ENCODE measurements at regions not wholly inside any gene's neighbourhood (a gene's known extent, or its start where the extent isn't known, plus 50 kb on each side); places are given as distances from the start of the nearest gene placed in this dataset.

DNA sequence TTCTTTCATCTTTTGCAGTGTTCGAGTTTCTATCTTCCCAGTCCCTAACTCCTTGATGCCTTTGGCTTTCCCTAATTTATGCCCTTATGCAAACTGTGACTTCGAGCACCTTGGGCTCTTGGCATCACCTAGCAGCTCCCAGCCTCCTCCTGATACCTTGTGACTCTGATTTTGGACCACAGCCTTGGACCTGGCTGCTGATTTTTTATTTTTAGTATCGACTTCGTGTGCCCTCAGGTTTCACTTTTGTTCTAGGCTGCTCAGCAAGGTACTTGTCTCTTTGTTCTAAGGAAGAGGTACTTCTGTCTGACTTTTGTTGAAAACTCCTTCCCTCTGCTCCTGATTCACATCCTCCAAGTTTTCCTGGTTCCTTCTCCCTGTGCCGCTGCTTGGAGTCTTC is 69.6 kb upstream of the KCNK1 start:
- Histone ChIP-seq H3K4me1 (ENCODE audit: control insufficient read depth in 3 of 3, insufficient read depth in 2 of 3, low read depth in 1 of 3, low read length in 2 of 3) (no peaks in the 10 kb centered on the region), H3K27ac (ENCODE audit: low read depth in 1 of 3, low read length in 2 of 3) (no peak overlapping the region), H3K4me3 (ENCODE audit: low read depth in 1 of 3, low read length in 3 of 3) (no peak overlapping the region), H3K36me3 (ENCODE audit: control insufficient read depth in 3 of 3, insufficient read depth in 2 of 3, low read depth in 1 of 3, low read length in 3 of 3) (no peaks in the 10 kb centered on the region), H3K9me3 (ENCODE audit: control insufficient read depth in 2 of 2, insufficient read depth in 1 of 2, low read depth in 1 of 2, low read length in 1 of 2) (no peaks in the 10 kb centered on the region), H3K27me3 (ENCODE audit: control insufficient read depth in 3 of 3, insufficient read depth in 3 of 3, low read length in 3 of 3) (no peaks in the 10 kb centered on the region)
- DNase-seq (no peak), FAIRE-seq (no peak)
- 44 to 64% (median 47%) methylated on average over 5 of the region's 5 CpGs for WGBS, 3 donors

DNA sequence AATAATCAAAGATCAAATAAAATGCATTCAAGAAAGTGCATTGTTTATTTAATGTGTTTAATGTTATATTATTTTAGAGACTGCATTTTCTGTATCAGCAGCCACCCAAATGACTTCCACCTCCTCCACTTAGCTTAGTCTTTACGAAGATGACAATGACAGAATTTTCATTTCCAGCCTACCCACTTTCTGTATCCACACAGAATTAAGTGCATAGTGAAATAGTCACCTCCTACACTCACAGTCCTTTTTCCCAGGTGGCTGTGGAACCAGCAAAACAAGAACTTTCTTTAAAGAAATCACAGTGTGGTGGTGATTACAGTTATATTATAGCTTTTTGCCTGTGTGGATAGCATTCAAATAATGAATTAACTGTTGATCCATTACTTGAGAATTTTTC is 66.2 kb upstream of the KCNK1 start:
- 78 to 96% (median 89%) methylated on average over 1 of the region's 1 CpG for WGBS, 3 donors
- Histone ChIP-seq H3K4me1 (ENCODE audit: control insufficient read depth in 3 of 3, insufficient read depth in 2 of 3, low read depth in 1 of 3, low read length in 2 of 3) (no peaks in the 10 kb centered on the region), H3K27ac (ENCODE audit: low read depth in 1 of 3, low read length in 2 of 3) (no peak overlapping the region), H3K4me3 (ENCODE audit: low read depth in 1 of 3, low read length in 3 of 3) (no peak overlapping the region), H3K36me3 (ENCODE audit: control insufficient read depth in 3 of 3, insufficient read depth in 2 of 3, low read depth in 1 of 3, low read length in 3 of 3) (no peaks in the 10 kb centered on the region), H3K27me3 (ENCODE audit: control insufficient read depth in 3 of 3, insufficient read depth in 3 of 3, low read length in 3 of 3) (no peaks in the 10 kb centered on the region), H3K9me3 (ENCODE audit: control insufficient read depth in 2 of 2, insufficient read depth in 1 of 2, low read depth in 1 of 2, low read length in 1 of 2) (no peaks in the 10 kb centered on the region)
- no peak for FAIRE-seq
- no peak for DNase-seq

DNA sequence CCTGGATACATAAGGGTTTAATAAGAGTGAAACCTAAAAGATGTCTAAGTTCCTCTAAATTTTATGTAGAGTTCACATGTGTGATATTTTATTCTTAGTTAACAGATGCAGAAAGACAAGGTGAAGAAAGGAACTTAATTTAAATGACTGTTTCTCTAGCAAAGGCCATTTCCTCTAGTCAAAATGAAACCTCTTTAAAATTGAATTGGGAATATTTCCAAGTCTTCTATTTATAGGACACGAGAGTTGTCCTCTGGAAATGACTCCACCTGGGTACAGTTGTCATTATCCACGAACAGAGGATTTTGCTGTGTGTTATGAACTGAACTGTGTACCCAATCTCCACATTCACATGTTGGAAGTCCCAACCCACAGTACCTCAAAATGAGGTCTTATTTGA is 64.5 kb upstream of the KCNK1 start:
- no peak overlapping the region for H3K27ac ChIP-seq (ENCODE audit: low read depth in 1 of 3, low read length in 2 of 3)
- no peaks in the 10 kb centered on the region for H3K36me3 ChIP-seq (ENCODE audit: control insufficient read depth in 3 of 3, insufficient read depth in 2 of 3, low read depth in 1 of 3, low read length in 3 of 3)
- no peaks in the 10 kb centered on the region for H3K27me3 ChIP-seq (ENCODE audit: control insufficient read depth in 3 of 3, insufficient read depth in 3 of 3, low read length in 3 of 3)
- no peak overlapping the region for H3K4me3 ChIP-seq (ENCODE audit: low read depth in 1 of 3, low read length in 3 of 3)
- WGBS, 3 donors = 17 to 40% (median 26%) methylated on average over 2 of the region's 2 CpGs
- FAIRE-seq = no peak
- no peaks in the 10 kb centered on the region for H3K9me3 ChIP-seq (ENCODE audit: control insufficient read depth in 2 of 2, insufficient read depth in 1 of 2, low read depth in 1 of 2, low read length in 1 of 2)
- no peak for DNase-seq
- no peaks in the 10 kb centered on the region for H3K4me1 ChIP-seq (ENCODE audit: control insufficient read depth in 3 of 3, insufficient read depth in 2 of 3, low read depth in 1 of 3, low read length in 2 of 3)

GRCh38 chr1:233549917-233550316 is 64.0 kb upstream of the KCNK1 start:
- no peaks in the 10 kb centered on the region for H3K36me3 ChIP-seq (ENCODE audit: control insufficient read depth in 3 of 3, insufficient read depth in 2 of 3, low read depth in 1 of 3, low read length in 3 of 3)
- H3K4me3 ChIP-seq (ENCODE audit: low read depth in 1 of 3, low read length in 3 of 3) = no peak overlapping the region
- DNase-seq = no peak
- H3K27me3 ChIP-seq (ENCODE audit: control insufficient read depth in 3 of 3, insufficient read depth in 3 of 3, low read length in 3 of 3) = no peaks in the 10 kb centered on the region
- H3K27ac ChIP-seq (ENCODE audit: low read depth in 1 of 3, low read length in 2 of 3) = no peak overlapping the region
- no peaks in the 10 kb centered on the region for H3K4me1 ChIP-seq (ENCODE audit: control insufficient read depth in 3 of 3, insufficient read depth in 2 of 3, low read depth in 1 of 3, low read length in 2 of 3)
- FAIRE-seq = no peak
- 69 to 81% (median 72%) methylated on average over 3 of the region's 3 CpGs for WGBS, 3 donors
- H3K9me3 ChIP-seq (ENCODE audit: control insufficient read depth in 2 of 2, insufficient read depth in 1 of 2, low read depth in 1 of 2, low read length in 1 of 2) = no peaks in the 10 kb centered on the region

DNA sequence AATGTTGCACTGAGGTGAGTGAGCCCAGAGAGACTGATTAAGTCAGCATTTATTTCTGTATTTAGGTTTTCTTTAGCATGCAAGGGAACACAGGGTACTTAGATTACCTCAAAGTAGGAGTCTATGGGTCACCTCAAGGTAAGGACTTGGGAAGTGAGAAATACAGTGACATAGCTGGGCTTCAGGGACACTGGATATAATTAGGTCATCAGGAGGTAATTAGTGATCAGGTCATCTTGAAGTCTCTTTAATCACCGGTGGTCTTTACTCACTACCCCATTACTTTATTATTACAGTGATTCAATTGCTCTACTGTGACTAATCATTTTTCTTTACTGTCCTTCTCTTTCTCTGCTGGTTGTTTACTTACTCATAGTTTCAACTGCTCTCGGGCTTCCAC is 59.9 kb upstream of the KCNK1 start:
- Histone ChIP-seq H3K27me3 (ENCODE audit: control insufficient read depth in 3 of 3, insufficient read depth in 3 of 3, low read length in 3 of 3) (no peaks in the 10 kb centered on the region), H3K36me3 (ENCODE audit: control insufficient read depth in 3 of 3, insufficient read depth in 2 of 3, low read depth in 1 of 3, low read length in 3 of 3) (no peaks in the 10 kb centered on the region), H3K9me3 (ENCODE audit: control insufficient read depth in 2 of 2, insufficient read depth in 1 of 2, low read depth in 1 of 2, low read length in 1 of 2) (no peaks in the 10 kb centered on the region), H3K27ac (ENCODE audit: low read depth in 1 of 3, low read length in 2 of 3) (no peak overlapping the region), H3K4me1 (ENCODE audit: control insufficient read depth in 3 of 3, insufficient read depth in 2 of 3, low read depth in 1 of 3, low read length in 2 of 3) (no peaks in the 10 kb centered on the region), H3K4me3 (ENCODE audit: low read depth in 1 of 3, low read length in 3 of 3) (no peak overlapping the region)
- WGBS, 3 donors = 39 to 54% (median 52%) methylated on average over 2 of the region's 2 CpGs
- no peak for DNase-seq
- no peak for FAIRE-seq

DNA sequence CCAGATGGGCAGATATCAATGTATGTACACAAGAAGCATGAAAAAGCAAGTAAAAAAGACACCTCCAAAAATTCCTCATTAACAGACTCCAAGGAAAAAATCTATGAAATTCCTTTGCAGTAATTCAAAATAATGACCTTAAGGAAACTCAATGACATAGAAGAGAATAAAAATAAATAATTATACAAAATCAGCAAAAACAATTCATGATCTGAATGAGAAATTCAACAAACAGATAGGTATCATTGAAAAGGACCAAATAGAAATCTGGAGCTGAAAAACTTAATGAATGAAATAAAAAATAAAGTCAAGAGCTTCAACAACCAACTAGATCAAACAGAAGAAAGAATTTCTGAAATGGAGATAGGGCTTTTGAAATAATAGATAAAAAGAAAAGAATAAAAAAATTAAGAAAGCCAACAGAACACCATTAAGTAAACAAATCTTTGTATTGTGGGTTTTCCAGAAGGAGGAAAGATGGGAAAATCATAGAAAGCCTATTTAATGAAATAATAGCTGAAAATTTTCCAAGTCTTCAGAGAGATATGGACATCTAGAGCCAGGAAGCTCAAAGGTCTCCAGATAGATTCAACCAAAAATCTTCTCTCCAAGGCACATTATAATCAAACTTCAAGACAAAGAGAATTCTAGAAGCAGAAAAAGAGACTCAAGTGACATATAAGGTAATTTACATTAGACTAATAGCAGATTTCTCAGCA is 52.0 kb upstream of the KCNK1 start:
- H3K4me1 ChIP-seq (ENCODE audit: control insufficient read depth in 3 of 3, insufficient read depth in 2 of 3, low read depth in 1 of 3, low read length in 2 of 3) = no peaks in the 10 kb centered on the region
- H3K27ac ChIP-seq (ENCODE audit: low read depth in 1 of 3, low read length in 2 of 3) = no peak overlapping the region
- FAIRE-seq = no peak

More for the DNA sequence above, 52.0 kb upstream of the KCNK1 start:
- Histone ChIP-seq H3K4me3 (ENCODE audit: low read depth in 1 of 3, low read length in 3 of 3) (no peak overlapping the region), H3K27me3 (ENCODE audit: control insufficient read depth in 3 of 3, insufficient read depth in 3 of 3, low read length in 3 of 3) (no peaks in the 10 kb centered on the region), H3K9me3 (ENCODE audit: control insufficient read depth in 2 of 2, insufficient read depth in 1 of 2, low read depth in 1 of 2, low read length in 1 of 2) (peaks cover 0 to 8% of the 10 kb centered on the region in 2 donors), H3K36me3 (ENCODE audit: control insufficient read depth in 3 of 3, insufficient read depth in 2 of 3, low read depth in 1 of 3, low read length in 3 of 3) (no peaks in the 10 kb centered on the region)
- no peak for DNase-seq
